NCI-H460 (cell line): ENCODE measurements at regions not wholly inside any gene's neighbourhood (a gene's known extent, or its start where the extent isn't known, plus 50 kb on each side); places are given as distances from the start of the nearest gene placed in this dataset.
"Not testable (repeated sequence)": the region's sequence is repeated elsewhere in the genome, so short reads cannot be mapped to it uniquely, and the experiment has no call there.

Experiments used
- DNase-seq: peaks from one replicate; pipeline ENCODE4 v3.0.0-alpha.2; 2016; ENCODE audit warnings: low read depth; ENCODE audit errors: extremely low read depth

- peak; percentile 74 for DNase-seq
Observed at GRCh38 chr5:143594902-143595818, 191.7 kb upstream of the NR3C1 start.

- DNase-seq = no peak
Observed at GRCh38 chr5:143593723-143594122, 190.2 kb upstream of the NR3C1 start.

GRCh38 chr5:143592648-143593047, 189.2 kb upstream of the NR3C1 start:
- DNase-seq = no peak

GRCh38 chr5:143588933-143589662, 185.6 kb upstream of the NR3C1 start:
- DNase-seq = no peak

DNA sequence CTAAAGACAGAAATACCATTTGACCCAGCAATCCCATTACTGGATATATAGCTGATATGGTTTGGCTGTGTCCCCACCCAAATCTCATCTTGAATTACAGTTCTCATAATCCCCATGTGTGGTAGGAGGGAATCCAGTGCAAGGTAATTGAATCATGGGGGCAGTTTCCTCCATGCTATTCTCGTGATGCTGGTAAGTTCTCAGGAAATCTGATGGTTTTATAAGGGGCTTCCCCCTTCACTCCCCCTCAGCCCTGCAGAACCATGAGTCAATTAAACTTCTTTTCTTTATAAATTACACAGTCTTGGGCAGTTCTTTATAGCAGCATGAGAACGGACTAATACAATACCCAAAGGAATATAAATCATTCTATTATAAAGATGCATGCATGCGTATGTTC, 184.6 kb upstream of the NR3C1 start:
- DNase-seq = not testable (repeated sequence)

DNA sequence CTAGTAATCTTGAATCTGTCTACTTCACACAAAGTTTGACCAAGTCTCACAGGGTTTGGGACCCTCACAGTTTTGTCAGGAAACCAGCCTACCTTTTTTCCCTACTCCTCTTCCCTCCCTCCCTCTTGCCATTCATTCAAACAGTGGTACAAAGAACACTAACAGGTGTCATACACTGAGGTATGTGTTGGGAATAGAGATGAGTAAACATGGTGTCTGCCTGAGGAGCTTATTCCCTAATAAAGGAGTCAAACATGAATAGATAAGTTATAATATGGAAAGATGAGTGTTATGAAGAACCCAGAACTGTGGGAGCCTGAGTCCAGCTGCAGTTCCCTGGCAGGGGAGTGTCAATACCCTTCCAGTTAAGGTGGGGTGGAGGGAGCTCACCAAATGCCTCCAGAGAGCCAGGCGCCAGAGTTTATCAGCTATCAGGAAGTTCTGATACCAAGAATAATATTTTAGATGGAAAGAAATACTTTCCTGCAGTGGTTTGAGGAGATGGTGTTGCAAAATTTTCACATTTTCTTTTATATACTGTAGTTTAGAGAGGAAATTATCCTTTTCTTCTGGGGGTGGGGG, 183.4 kb upstream of the NR3C1 start:
- DNase-seq = no peak

DNA sequence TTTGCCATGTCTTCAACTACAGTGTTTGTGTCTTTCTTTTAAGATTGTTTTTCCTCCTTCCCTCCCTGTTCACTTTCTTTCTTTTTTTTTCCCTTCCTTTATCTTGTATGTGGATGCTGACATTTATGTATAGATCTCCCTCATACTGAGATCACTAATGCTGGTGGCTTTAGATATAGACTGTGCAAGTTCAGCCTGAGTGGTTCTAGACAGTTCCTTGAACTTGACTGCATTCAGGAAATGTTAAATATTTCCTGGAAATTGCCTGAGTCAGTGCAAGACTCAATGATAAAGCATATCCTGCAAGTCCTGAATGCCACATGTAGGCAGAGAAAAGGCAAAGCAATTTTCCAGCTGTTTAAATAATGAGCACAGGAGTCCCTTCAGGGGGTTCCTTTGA, 182.5 kb upstream of the NR3C1 start:
- no peak for DNase-seq

DNA sequence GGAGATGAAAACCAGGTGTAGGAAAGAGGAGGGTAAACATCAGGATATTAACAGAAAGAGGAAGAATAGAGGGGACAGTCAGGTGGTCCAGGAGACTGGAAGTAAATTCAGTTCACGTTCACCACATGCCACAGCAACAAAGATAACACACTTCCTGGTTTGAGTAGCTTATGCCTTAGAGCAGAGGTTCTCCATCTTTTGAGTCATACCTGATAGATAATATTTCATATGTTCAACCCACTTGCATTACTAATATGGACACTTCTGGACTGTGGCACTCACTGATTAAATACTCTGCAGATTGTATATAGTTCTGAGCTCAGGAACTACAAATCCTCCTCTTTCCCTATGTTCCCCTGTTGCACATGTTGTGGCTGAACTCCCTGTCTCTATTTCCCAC, 179.9 kb upstream of the NR3C1 start:
- DNase-seq = no peak

DNA sequence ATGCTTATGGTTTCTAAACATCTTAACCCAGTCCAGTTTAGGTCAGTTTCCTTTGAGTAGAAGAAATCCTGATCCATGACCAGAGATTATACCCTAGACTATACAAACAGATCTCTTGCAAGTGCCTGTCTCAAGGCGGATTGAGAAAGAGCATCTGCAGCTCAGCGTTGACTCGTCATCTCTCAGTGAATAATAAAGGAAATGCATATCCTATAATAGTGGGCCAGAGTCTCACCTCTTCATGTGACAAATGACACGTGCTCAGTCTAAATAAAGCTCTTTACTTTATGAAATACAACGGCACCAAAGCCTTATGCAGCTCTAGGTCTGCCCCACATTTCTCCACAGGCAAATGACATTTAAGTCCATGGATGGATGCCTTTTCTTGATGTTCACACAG, 179.4 kb upstream of the NR3C1 start:
- no peak for DNase-seq

- no peak for DNase-seq
Observed at GRCh38 chr5:143582176-143582575, 178.7 kb upstream of the NR3C1 start.

DNA sequence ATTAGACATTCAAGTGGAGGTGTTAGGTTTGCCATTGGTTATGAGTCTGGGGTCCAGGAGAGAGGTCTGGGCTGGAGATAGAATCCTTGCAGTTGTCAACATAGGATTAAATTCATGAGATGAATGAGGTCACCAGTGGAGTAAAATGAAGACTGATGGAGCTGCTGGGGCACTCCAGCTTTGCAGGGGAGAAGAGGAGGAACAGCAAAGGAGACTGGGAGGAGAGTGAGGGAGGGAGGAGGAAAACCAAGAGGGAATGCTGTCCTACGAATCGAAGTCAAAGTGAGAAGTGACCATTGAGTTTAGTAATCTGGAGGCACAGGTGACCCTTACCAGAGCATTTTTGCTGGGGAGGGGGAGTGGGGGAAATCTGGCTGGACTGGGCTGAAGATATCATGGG, 178.2 kb upstream of the NR3C1 start:
- DNase-seq = no peak

DNA sequence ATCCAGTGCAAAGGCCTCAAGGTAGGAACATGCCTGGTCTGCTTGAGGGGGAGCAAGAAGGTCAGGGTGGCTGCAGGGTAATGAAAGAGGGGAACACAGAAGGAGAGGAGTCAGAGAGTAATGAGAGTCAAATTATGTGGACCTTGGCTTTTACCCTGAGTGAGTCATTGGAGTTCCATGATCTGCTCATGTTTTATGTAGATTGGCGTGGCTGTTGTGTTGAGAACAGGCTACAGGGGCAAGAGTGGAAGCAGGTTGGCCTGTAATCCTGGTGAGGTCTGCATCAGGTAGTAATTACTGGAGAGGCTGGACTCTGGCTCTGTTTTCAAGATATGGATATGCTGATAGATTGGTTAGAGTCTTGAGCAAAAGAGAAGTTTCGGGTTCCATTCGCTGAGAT, 177.7 kb upstream of the NR3C1 start:
- no peak for DNase-seq

DNA sequence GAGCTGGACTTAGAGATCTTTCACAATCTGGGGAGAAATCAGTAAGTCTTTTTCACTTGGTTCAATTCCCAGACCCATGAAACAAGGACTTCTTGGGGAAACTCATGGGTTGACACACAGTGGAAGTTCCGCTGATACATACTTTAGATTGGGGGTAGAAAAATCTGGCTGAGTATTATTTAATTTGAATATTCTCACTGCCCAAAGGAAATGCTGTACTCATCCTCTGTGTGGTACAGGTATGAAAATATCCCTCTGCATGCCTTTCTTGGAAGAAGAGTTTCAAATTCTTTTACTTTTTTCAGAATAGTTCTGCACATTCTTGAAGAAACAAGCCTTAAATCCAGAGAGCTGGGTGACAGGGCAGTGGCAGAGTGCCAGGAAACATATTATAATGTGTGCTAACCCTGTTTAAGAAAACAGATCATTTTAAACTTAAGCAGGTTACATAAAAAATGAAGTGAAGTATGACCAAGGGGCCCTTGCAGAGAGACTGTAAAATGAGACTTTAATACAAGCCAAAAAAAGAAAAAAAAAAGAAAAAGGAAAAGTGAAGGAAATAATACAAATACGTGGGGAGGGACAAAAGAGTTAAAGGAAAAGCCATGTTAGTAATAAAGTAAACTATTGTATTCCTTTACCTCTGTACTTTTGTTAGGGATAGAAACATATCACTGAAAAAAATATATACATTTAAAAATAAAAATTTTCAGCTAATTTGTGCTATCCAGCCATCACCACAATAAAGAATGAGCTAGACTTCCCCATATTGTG, 173.4 kb upstream of the NR3C1 start:
- no peak for DNase-seq

DNA sequence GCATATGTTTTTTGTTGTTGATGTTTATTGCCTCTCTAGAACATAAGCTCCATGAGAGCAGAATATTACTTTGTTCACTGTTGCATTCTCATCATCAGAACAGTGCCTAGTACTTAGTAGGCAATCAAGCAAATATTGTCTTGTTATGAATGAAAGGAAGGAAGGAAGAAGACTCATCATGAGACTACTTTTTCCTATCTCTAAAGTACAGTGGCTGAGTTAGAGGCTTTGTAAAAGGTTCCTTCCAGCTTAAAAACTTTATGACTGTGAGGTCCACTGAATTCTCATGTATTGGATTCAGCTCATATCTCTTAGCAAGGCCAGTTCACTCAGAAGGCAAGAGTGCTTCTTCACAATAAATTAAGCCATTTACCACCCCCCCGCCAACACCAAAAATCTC, 171.8 kb upstream of the NR3C1 start:
- no peak for DNase-seq

DNA sequence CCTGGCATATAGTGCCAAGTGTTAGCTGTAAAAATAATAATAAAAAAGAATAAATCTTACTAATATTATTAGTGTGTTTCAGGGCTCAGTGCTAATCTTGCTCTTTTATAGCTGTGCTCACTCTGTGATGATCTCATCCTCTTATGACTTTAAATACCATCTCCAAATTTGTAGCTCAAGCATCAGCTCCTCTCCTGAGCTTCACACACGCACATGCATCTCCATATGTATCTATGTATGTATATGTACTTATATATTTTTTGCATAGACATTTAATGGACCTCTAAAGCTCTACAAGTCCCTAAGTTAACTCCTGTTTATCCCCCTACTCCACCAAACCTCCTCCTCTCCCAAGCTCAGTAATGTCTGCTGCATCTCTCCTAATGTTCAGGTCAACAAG, 170.8 kb upstream of the NR3C1 start:
- DNase-seq = no peak

GRCh38 chr5:143573568-143574170, 170.2 kb upstream of the NR3C1 start:
- DNase-seq = no peak

GRCh38 chr5:143572671-143573070, 169.2 kb upstream of the NR3C1 start:
- no peak for DNase-seq

- DNase-seq = no peak
Observed at GRCh38 chr5:143571642-143572624, 168.4 kb upstream of the NR3C1 start.

GRCh38 chr5:143570989-143571388, 167.5 kb upstream of the NR3C1 start:
- no peak for DNase-seq
